B cell (primary cell): ENCODE measurements at regions not wholly inside any gene's neighbourhood (a gene's known extent, or its start where the extent isn't known, plus 50 kb on each side); places are given as distances from the start of the nearest gene placed in this dataset.

Experiments
- ATAC-seq: fragments of 200-7000 bp; cut with Tn5 transposase; one replicate; pipeline ENCODE4 v1.10.0; 2021; ENCODE audit warnings: low read depth, mild to moderate bottlenecking, moderate number of reproducible peaks, moderate library complexity
- CTCF ChIA-PET: fragments of 350-600 bp; sonication (Branson Sonifier 250); formaldehyde crosslinking; loops from one replicate; lab custom pipeline; 2021; ENCODE audit warnings: antibody characterized with exemption, inconsistent platforms; lab: Charles Lee
- POLR2A ChIA-PET: fragments of 350-600 bp; sonication (Branson Sonifier 250); formaldehyde crosslinking; loops from one replicate; lab custom pipeline; 2021; ENCODE audit warnings: antibody characterized with exemption; lab: Charles Lee
- DNase-seq: peaks from one replicate; pipeline ENCODE4 v3.0.0; 2013
- H2AFZ ChIP-seq: 2 replicates; pipeline ENCODE4 v1.6.1; 2012; ENCODE audit warnings: mild to moderate bottlenecking, low read depth, low read length; ENCODE audit not compliant: insufficient read depth, poor library complexity, severe bottlenecking
- H3K27ac ChIP-seq, 2 donors: 1 replicate in 1 of 2; 2 replicates in 1 of 2; pipeline ENCODE4 v1.5.1; 2012 to 2013; ENCODE audit warnings: low read length in 2 of 2, mild to moderate bottlenecking in 2 of 2, moderate library complexity in 1 of 2
- H3K27me3 ChIP-seq, 4 experiments: fragments of 200-600 bp in 1 of 4; sonication (generic) in 1 of 4; replicated peaks in 1 of 4; 1 replicate in 2 of 4; 2 replicates in 2 of 4; pipeline versions ENCODE4 v1.6.1 to v1.7.0; 2013 to 2016; ENCODE audit warnings: low read length in 3 of 4, mild to moderate bottlenecking in 2 of 4, mixed read lengths in 1 of 4, moderate library complexity in 1 of 4; ENCODE audit not compliant: insufficient read depth in 4 of 4, control insufficient read depth in 3 of 4; ENCODE audit errors: control extremely low read depth in 1 of 4
- H3K36me3 ChIP-seq, 2 experiments: replicated peaks in 1 of 2; 1 replicate in 1 of 2; 2 replicates in 1 of 2; pipeline versions ENCODE4 v1.6.1 to v1.7.1; 2013; ENCODE audit warnings: low read length in 1 of 2; ENCODE audit not compliant: insufficient read depth in 2 of 2, control insufficient read depth in 1 of 2; ENCODE audit errors: control extremely low read depth in 1 of 2, extremely low read depth in 1 of 2
- H3K4me1 ChIP-seq, 2 donors: fragments of 200-600 bp in 1 of 2; sonication (generic) in 1 of 2; 1 replicate in 1 of 2; 2 replicates in 1 of 2; pipeline versions ENCODE4 v1.5.1 to v1.6.1; 2013 to 2017; ENCODE audit warnings: low read length in 2 of 2; ENCODE audit not compliant: control insufficient read depth in 2 of 2, insufficient read depth in 2 of 2
- H3K4me2 ChIP-seq: replicated peaks from 2 replicates; pipeline ENCODE3; 2012; ENCODE audit warnings: mild to moderate bottlenecking, low read depth, low read length; ENCODE audit not compliant: poor library complexity, severe bottlenecking
- H3K4me3 ChIP-seq, 5 experiments: fragments of 200-600 bp in 1 of 5; sonication (generic) in 1 of 5; 1 replicate in 3 of 5; 2 replicates in 2 of 5; pipeline versions ENCODE4 v1.5.1 to v1.7.0; 2011 to 2016; ENCODE audit warnings: low read length in 4 of 5, mild to moderate bottlenecking in 4 of 5, low read depth in 2 of 5, control low read depth in 1 of 5, moderate library complexity in 1 of 5; ENCODE audit not compliant: insufficient read depth in 1 of 5; ENCODE audit errors: control extremely low read depth in 1 of 5, extremely low read depth in 1 of 5
- H3K79me2 ChIP-seq: fragments of 200-600 bp; sonication (generic); one replicate; pipeline ENCODE4 v1.6.0; 2016; ENCODE audit warnings: low read length; ENCODE audit not compliant: control insufficient read depth, insufficient read depth
- H3K9ac ChIP-seq: fragments of 200-600 bp; sonication (generic); 2 replicates; pipeline ENCODE4 v1.6.1; 2017; ENCODE audit warnings: mild to moderate bottlenecking, low read length, moderate library complexity
- H3K9me3 ChIP-seq, 3 donors: one replicate each; pipeline versions ENCODE4 v1.6.1 to v1.7.1; 2013; ENCODE audit warnings: low read length in 2 of 3; ENCODE audit not compliant: control insufficient read depth in 2 of 3, insufficient read depth in 1 of 3; ENCODE audit errors: control extremely low read depth in 1 of 3
- H4K20me1 ChIP-seq: 2 replicates; pipeline ENCODE4 v1.6.0; 2012; ENCODE audit warnings: mild to moderate bottlenecking, low read length; ENCODE audit not compliant: insufficient read depth, control insufficient read depth, poor library complexity, severe bottlenecking
- H3K27ac Mint-ChIP-seq: one replicate; pipeline ENCODE4 v1.8.0; 2021; ENCODE audit warnings: mixed read lengths
- H3K27me3 Mint-ChIP-seq: one replicate; pipeline ENCODE4 v1.8.0; 2021; ENCODE audit warnings: mixed read lengths
- H3K4me1 Mint-ChIP-seq: one replicate; pipeline ENCODE4 v1.8.0; 2021; ENCODE audit warnings: mixed read lengths
- H3K4me3 Mint-ChIP-seq: one replicate; pipeline ENCODE4 v1.8.0; 2021; ENCODE audit warnings: mixed read lengths
- H3K9me3 Mint-ChIP-seq: one replicate; pipeline ENCODE4 v1.8.0; 2022; ENCODE audit warnings: mixed read lengths; ENCODE audit not compliant: insufficient read depth
- CTCF ChIP-seq: fragments of 200-600 bp; IDR thresholded peaks from one replicate; pipeline ENCODE4 v1.8.0; 2022; ENCODE audit warnings: antibody characterized with exemption, mild to moderate bottlenecking
- EZH2 ChIP-seq: IDR thresholded peaks from 2 replicates; pipeline ENCODE4 v1.6.1; 2012; ENCODE audit warnings: borderline replicate concordance, low read depth, mild to moderate bottlenecking, moderate library complexity, low read length; ENCODE audit not compliant: insufficient read depth, poor library complexity, severe bottlenecking
- WGBS: methylation state at CpG from one replicate; pipeline ENCODE4 v1.1.5; 2013; ENCODE audit warnings: missing lambda C conversion rate; ENCODE audit not compliant: insufficient coverage; 5-methylcytosine and 5-hydroxymethylcytosine counted together
- intact Hi-C: fragments of 100-400 bp; cut with micrococcal nuclease; formaldehyde crosslinking; loops from one replicate; pipeline ENCODE4 v1.10.0; 2022

DNA sequence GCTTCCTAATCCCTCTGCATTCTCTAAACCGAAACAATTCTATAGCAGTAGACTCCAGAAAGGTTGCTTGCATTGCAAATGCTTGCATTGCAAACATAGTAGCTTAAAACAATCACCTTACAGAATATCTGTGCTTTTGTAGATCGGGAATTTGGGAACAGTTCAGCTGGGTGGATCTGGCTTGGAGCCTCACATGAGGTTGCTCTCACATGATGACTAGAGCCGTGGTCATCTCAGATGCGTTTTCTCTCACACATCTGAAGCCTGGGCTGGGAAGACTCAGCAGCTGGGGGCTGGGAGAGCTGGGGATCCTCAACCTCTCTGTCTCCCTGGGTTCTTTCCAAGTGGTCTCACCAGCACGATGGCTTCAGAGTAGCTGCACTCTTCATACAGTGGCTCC, 127.8 kb downstream of the MSX2 start:
- ATAC-seq (no peak), DNase-seq (no peak)
- H3K4me1 Mint-ChIP-seq = no peaks in the 10 kb centered on the region
- H4K20me1 ChIP-seq = no peaks in the 10 kb centered on the region
- no peaks in the 10 kb centered on the region for H3K27me3 Mint-ChIP-seq
- no peak overlapping the region for H3K4me3 ChIP-seq
- WGBS = 66% methylated on average over 2 of the region's 5 CpGs
- H2AFZ ChIP-seq = no peak overlapping the region
- no peak for TF ChIP-seq EZH2
- TF ChIP-seq CTCF = no peak
- H3K27me3 ChIP-seq = no peaks in the 10 kb centered on the region
- no peaks in the 10 kb centered on the region for H3K36me3 ChIP-seq
- no peaks in the 10 kb centered on the region for H3K79me2 ChIP-seq
- H3K9ac ChIP-seq = no peak overlapping the region
- POLR2A ChIA-PET = no interaction called here
- H3K9me3 Mint-ChIP-seq = no peaks in the 10 kb centered on the region
- CTCF ChIA-PET = no interaction called here
- peaks cover 0 to 4% (median 0%) of the 10 kb centered on the region in 3 donors for H3K9me3 ChIP-seq
- intact Hi-C loops = no loop called here
- H3K4me2 ChIP-seq = no peak overlapping the region
- H3K4me3 Mint-ChIP-seq = no peak overlapping the region
- H3K4me1 ChIP-seq = no peaks in the 10 kb centered on the region
- no peak overlapping the region for H3K27ac Mint-ChIP-seq
- no peak overlapping the region for H3K27ac ChIP-seq

DNA sequence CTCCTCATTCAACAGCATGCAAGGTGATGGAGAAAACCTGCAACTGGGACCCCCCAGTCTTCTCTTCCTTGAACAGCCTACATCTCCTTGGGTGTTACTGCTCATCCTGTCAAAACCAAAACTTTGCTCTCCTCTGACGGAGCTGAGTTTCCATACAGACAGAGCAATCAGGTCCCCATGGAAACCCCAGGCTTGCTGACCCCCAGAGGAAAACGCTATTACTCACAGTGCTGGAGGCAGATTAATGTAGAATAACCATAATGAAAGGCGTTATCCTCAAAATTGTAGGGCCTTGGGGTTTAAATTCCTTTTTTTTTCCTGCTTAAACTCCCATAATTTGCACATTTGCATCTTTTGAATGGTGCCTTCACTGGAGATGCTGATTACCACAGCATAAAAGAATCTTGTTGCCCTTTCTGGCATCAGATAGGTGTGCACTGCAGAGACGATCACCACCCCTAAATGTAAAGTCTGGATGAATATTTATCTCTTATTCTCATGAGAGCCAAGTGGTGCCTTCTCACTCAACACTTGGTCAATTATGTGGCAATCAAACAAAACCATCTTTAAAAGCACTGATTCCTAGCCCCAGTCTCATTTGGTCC, 126.3 kb downstream of the MSX2 start:
- Histone ChIP-seq H2AFZ (no peak overlapping the region), H3K4me2 (no peak overlapping the region), H3K79me2 (no peaks in the 10 kb centered on the region), H3K27ac (no peak overlapping the region), H3K36me3 (no peaks in the 10 kb centered on the region), H3K4me3 (no peak overlapping the region), H3K9ac (no peak overlapping the region), H4K20me1 (no peaks in the 10 kb centered on the region), H3K9me3 (peaks cover 0 to 6% (median 0%) of the 10 kb centered on the region in 3 donors), H3K27me3 (no peaks in the 10 kb centered on the region), H3K4me1 (no peaks in the 10 kb centered on the region)
- DNase-seq = no peak
- no peaks in the 10 kb centered on the region for H3K4me1 Mint-ChIP-seq
- intact Hi-C loops = no loop called here
- no peak overlapping the region for H3K4me3 Mint-ChIP-seq
- CTCF ChIA-PET = no interaction called here
- no peaks in the 10 kb centered on the region for H3K9me3 Mint-ChIP-seq
- WGBS = no CpG with 5 or more reads among the region's 4 CpGs
- no peaks in the 10 kb centered on the region for H3K27me3 Mint-ChIP-seq
- H3K27ac Mint-ChIP-seq = no peak overlapping the region
- TF ChIP-seq CTCF (no peak), EZH2 (no peak)
- ATAC-seq = no peak
- POLR2A ChIA-PET = no interaction called here
